ENCODE measurements at regions not wholly inside any gene's neighbourhood (a gene's known extent, or its start where the extent isn't known, plus 50 kb on each side); places are given as distances from the start of the nearest gene placed in this dataset.

- no peaks in the 10 kb centered on the region for H3K9me3 ChIP-seq (ENCODE audit: low read depth, low read length)
- H3K27me3 ChIP-seq (ENCODE audit: insufficient read depth, low read length): no peaks in the 10 kb centered on the region
- H3K4me3 ChIP-seq (ENCODE audit: low read length): no peak overlapping the region
- H3K4me1 ChIP-seq (ENCODE audit: insufficient read depth, low read length): no peaks in the 10 kb centered on the region
Observed at GRCh38 chr13:72255908-72256307, 388.9 kb upstream of the DACH1 start.

GRCh38 chr13:72253754-72254153 lies 386.8 kb upstream of the DACH1 start:
- Histone ChIP-seq H3K27me3 (ENCODE audit: insufficient read depth, low read length) (no peaks in the 10 kb centered on the region), H3K9me3 (ENCODE audit: low read depth, low read length) (no peaks in the 10 kb centered on the region), H3K4me1 (ENCODE audit: insufficient read depth, low read length) (no peaks in the 10 kb centered on the region), H3K4me3 (ENCODE audit: low read length) (no peak overlapping the region)

GRCh38 chr13:72246396-72246795 lies 379.4 kb upstream of the DACH1 start:
- Histone ChIP-seq H3K9me3 (ENCODE audit: low read depth, low read length) (no peaks in the 10 kb centered on the region), H3K4me1 (ENCODE audit: insufficient read depth, low read length) (no peaks in the 10 kb centered on the region), H3K4me3 (ENCODE audit: low read length) (no peak overlapping the region), H3K27me3 (ENCODE audit: insufficient read depth, low read length) (no peaks in the 10 kb centered on the region)

- H3K4me1 ChIP-seq (ENCODE audit: insufficient read depth, low read length): no peaks in the 10 kb centered on the region
- H3K27me3 ChIP-seq (ENCODE audit: insufficient read depth, low read length): no peaks in the 10 kb centered on the region
- no peak overlapping the region for H3K4me3 ChIP-seq (ENCODE audit: low read length)
- H3K9me3 ChIP-seq (ENCODE audit: low read depth, low read length): no peaks in the 10 kb centered on the region
Observed at GRCh38 chr13:72244788-72245187, 377.8 kb upstream of the DACH1 start.

- Histone ChIP-seq H3K27me3 (ENCODE audit: insufficient read depth, low read length) (no peaks in the 10 kb centered on the region), H3K4me3 (ENCODE audit: low read length) (no peak overlapping the region), H3K9me3 (ENCODE audit: low read depth, low read length) (no peaks in the 10 kb centered on the region), H3K4me1 (ENCODE audit: insufficient read depth, low read length) (no peaks in the 10 kb centered on the region)
Observed at GRCh38 chr13:72230131-72230530, 363.1 kb upstream of the DACH1 start.

GRCh38 chr13:72229067-72229466 lies 362.1 kb upstream of the DACH1 start:
- Histone ChIP-seq H3K27me3 (ENCODE audit: insufficient read depth, low read length) (no peaks in the 10 kb centered on the region), H3K4me1 (ENCODE audit: insufficient read depth, low read length) (no peaks in the 10 kb centered on the region), H3K9me3 (ENCODE audit: low read depth, low read length) (no peaks in the 10 kb centered on the region), H3K4me3 (ENCODE audit: low read length) (no peak overlapping the region)

- H3K4me3 ChIP-seq (ENCODE audit: low read length): no peak overlapping the region
- H3K4me1 ChIP-seq (ENCODE audit: insufficient read depth, low read length): no peaks in the 10 kb centered on the region
- no peaks in the 10 kb centered on the region for H3K27me3 ChIP-seq (ENCODE audit: insufficient read depth, low read length)
- H3K9me3 ChIP-seq (ENCODE audit: low read depth, low read length): no peaks in the 10 kb centered on the region
Observed at GRCh38 chr13:72221276-72221962, 354.4 kb upstream of the DACH1 start.

- H3K9me3 ChIP-seq (ENCODE audit: low read depth, low read length): no peaks in the 10 kb centered on the region
- no peak overlapping the region for H3K4me3 ChIP-seq (ENCODE audit: low read length)
- no peaks in the 10 kb centered on the region for H3K4me1 ChIP-seq (ENCODE audit: insufficient read depth, low read length)
- H3K27me3 ChIP-seq (ENCODE audit: insufficient read depth, low read length): no peaks in the 10 kb centered on the region
Observed at GRCh38 chr13:72218966-72219365, 352.0 kb upstream of the DACH1 start.

- Histone ChIP-seq H3K4me1 (ENCODE audit: insufficient read depth, low read length) (no peaks in the 10 kb centered on the region), H3K4me3 (ENCODE audit: low read length) (no peak overlapping the region), H3K27me3 (ENCODE audit: insufficient read depth, low read length) (no peaks in the 10 kb centered on the region), H3K9me3 (ENCODE audit: low read depth, low read length) (no peaks in the 10 kb centered on the region)
Observed at GRCh38 chr13:72217142-72217541, 350.1 kb upstream of the DACH1 start.

- H3K9me3 ChIP-seq (ENCODE audit: low read depth, low read length): no peaks in the 10 kb centered on the region
- H3K27me3 ChIP-seq (ENCODE audit: insufficient read depth, low read length): no peaks in the 10 kb centered on the region
- H3K4me1 ChIP-seq (ENCODE audit: insufficient read depth, low read length): no peaks in the 10 kb centered on the region
- no peak overlapping the region for H3K4me3 ChIP-seq (ENCODE audit: low read length)
Observed at GRCh38 chr13:72208112-72208645, 341.2 kb upstream of the DACH1 start.

GRCh38 chr13:72205773-72206172 lies 338.8 kb upstream of the DACH1 start:
- no peak overlapping the region for H3K4me3 ChIP-seq (ENCODE audit: low read length)
- H3K27me3 ChIP-seq (ENCODE audit: insufficient read depth, low read length): no peaks in the 10 kb centered on the region
- H3K9me3 ChIP-seq (ENCODE audit: low read depth, low read length): no peaks in the 10 kb centered on the region
- H3K4me1 ChIP-seq (ENCODE audit: insufficient read depth, low read length): no peaks in the 10 kb centered on the region

- Histone ChIP-seq H3K27me3 (ENCODE audit: insufficient read depth, low read length) (no peaks in the 10 kb centered on the region), H3K9me3 (ENCODE audit: low read depth, low read length) (no peaks in the 10 kb centered on the region), H3K4me1 (ENCODE audit: insufficient read depth, low read length) (no peaks in the 10 kb centered on the region), H3K4me3 (ENCODE audit: low read length) (no peak overlapping the region)
Observed at GRCh38 chr13:72204291-72204690, 337.3 kb upstream of the DACH1 start.

- H3K9me3 ChIP-seq (ENCODE audit: low read depth, low read length): no peaks in the 10 kb centered on the region
- no peaks in the 10 kb centered on the region for H3K4me1 ChIP-seq (ENCODE audit: insufficient read depth, low read length)
- H3K4me3 ChIP-seq (ENCODE audit: low read length): no peak overlapping the region
- no peaks in the 10 kb centered on the region for H3K27me3 ChIP-seq (ENCODE audit: insufficient read depth, low read length)
Observed at GRCh38 chr13:72201726-72202125, 334.7 kb upstream of the DACH1 start.

GRCh38 chr13:72199640-72200039 lies 332.6 kb upstream of the DACH1 start:
- Histone ChIP-seq H3K9me3 (ENCODE audit: low read depth, low read length) (no peaks in the 10 kb centered on the region), H3K4me3 (ENCODE audit: low read length) (no peak overlapping the region), H3K4me1 (ENCODE audit: insufficient read depth, low read length) (no peaks in the 10 kb centered on the region), H3K27me3 (ENCODE audit: insufficient read depth, low read length) (no peaks in the 10 kb centered on the region)

GRCh38 chr13:72198967-72199560 lies 332.1 kb upstream of the DACH1 start:
- Histone ChIP-seq H3K4me3 (ENCODE audit: low read length) (no peak overlapping the region), H3K9me3 (ENCODE audit: low read depth, low read length) (no peaks in the 10 kb centered on the region), H3K27me3 (ENCODE audit: insufficient read depth, low read length) (no peaks in the 10 kb centered on the region), H3K4me1 (ENCODE audit: insufficient read depth, low read length) (no peaks in the 10 kb centered on the region)

- no peaks in the 10 kb centered on the region for H3K4me1 ChIP-seq (ENCODE audit: insufficient read depth, low read length)
- H3K27me3 ChIP-seq (ENCODE audit: insufficient read depth, low read length): no peaks in the 10 kb centered on the region
- H3K9me3 ChIP-seq (ENCODE audit: low read depth, low read length): no peaks in the 10 kb centered on the region
- no peak overlapping the region for H3K4me3 ChIP-seq (ENCODE audit: low read length)
Observed at GRCh38 chr13:72198042-72198441, 331.0 kb upstream of the DACH1 start.
